ENCODE measurements at regions not wholly inside any gene's neighbourhood (a gene's known extent, or its start where the extent isn't known, plus 50 kb on each side); places are given as distances from the start of the nearest gene placed in this dataset.

DNA sequence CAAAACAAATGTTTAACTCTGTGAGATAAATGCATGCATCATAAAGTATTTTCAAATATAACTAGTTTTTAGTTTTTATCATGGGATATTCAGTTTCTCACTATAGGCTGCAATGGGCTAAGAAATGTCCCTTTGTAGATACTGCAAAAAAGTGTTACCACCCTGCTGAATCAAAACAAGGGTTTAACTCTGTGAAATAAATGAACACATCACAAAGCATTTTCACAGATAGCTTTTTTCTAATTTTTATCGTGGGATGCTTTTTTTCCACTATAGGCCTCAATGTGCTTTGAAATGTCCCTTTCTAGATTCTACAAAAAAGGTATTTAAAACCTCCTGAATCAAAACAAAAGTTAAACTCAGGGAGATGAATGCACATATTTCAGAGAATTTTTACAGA is 541.1 kb downstream of the KCNJ18 start:
- TF ChIP-seq, protein P1, sequence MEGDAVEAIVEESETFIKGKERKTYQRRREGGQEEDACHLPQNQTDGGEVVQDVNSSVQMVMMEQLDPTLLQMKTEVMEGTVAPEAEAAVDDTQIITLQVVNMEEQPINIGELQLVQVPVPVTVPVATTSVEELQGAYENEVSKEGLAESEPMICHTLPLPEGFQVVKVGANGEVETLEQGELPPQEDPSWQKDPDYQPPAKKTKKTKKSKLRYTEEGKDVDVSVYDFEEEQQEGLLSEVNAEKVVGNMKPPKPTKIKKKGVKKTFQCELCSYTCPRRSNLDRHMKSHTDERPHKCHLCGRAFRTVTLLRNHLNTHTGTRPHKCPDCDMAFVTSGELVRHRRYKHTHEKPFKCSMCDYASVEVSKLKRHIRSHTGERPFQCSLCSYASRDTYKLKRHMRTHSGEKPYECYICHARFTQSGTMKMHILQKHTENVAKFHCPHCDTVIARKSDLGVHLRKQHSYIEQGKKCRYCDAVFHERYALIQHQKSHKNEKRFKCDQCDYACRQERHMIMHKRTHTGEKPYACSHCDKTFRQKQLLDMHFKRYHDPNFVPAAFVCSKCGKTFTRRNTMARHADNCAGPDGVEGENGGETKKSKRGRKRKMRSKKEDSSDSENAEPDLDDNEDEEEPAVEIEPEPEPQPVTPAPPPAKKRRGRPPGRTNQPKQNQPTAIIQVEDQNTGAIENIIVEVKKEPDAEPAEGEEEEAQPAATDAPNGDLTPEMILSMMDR (IDR thresholded peaks at IDR 0.05), result no peak
- no peak for TF ChIP-seq POLR2A (IDR thresholded peaks at IDR 0.05)

Data from adrenal gland (tissue), 5 donors.